Esophagus squamous epithelium (tissue), 5 donors: ENCODE measurements at regions not wholly inside any gene's neighbourhood (a gene's known extent, or its start where the extent isn't known, plus 50 kb on each side); places are given as distances from the start of the nearest gene placed in this dataset.

Experiments
- DNase-seq: peaks from one replicate; lab custom pipeline; 2025; lab: John Stamatoyannopoulos, UW
- H3K27ac ChIP-seq, 4 donors: fragments of 200-600 bp; sonication (generic); one replicate each; pipeline ENCODE4 v1.5.1; 2016 to 2019; ENCODE audit warnings: mild to moderate bottlenecking in 1 of 4
- H3K27me3 ChIP-seq, 4 donors: fragments of 200-600 bp; sonication (generic); 1 replicate in 3 of 4; 2 replicates in 1 of 4; pipeline versions ENCODE4 v1.5.1 to v1.6.0; 2017 to 2021; ENCODE audit warnings: antibody characterized with exemption in 1 of 4
- H3K36me3 ChIP-seq, 3 donors: fragments of 200-600 bp; sonication (generic); one replicate each; pipeline ENCODE4 v1.5.1; 2016 to 2019
- H3K4me1 ChIP-seq, 3 donors: fragments of 200-600 bp; sonication (generic); one replicate each; pipeline ENCODE4 v1.5.1; 2017 to 2019
- H3K4me3 ChIP-seq, 4 donors: fragments of 200-600 bp; sonication (generic); 1 replicate in 3 of 4; 2 replicates in 1 of 4; pipeline ENCODE4 v1.5.1; 2016 to 2019; ENCODE audit warnings: mild to moderate bottlenecking in 2 of 4, moderate library complexity in 1 of 4
- H3K9me3 ChIP-seq, 3 donors: fragments of 200-600 bp; sonication (generic); one replicate each; pipeline ENCODE4 v1.5.1; 2016 to 2019
- POLR2A ChIP-seq, 4 donors: fragments of 450-650 bp; IDR thresholded peaks; one replicate each; pipeline ENCODE4 v1.6.1; 2017; ENCODE audit warnings: antibody characterized with exemption in 4 of 4, mild to moderate bottlenecking in 4 of 4, moderate library complexity in 3 of 4
- WGBS, 2 donors: methylation state at CpG; one replicate each; pipeline ENCODE4 v1.1.5; 2018; 5-methylcytosine and 5-hydroxymethylcytosine counted together
- intact Hi-C: fragments of 100-400 bp; cut with DNase I; formaldehyde crosslinking; loops from one replicate; pipeline ENCODE4 v1.15.0; 2022
- TF ChIP-seq, protein P1 (sequence below), 6 experiments: fragments of 450-650 bp in 4 of 6; fragments of 200-600 bp in 2 of 6; sonication (generic) in 2 of 6; IDR thresholded peaks; one replicate each; pipeline ENCODE4 v1.5.1; 2016 to 2019; ENCODE audit warnings: antibody characterized with exemption in 6 of 6, mild to moderate bottlenecking in 4 of 6, moderate library complexity in 4 of 6
- donor health status: DM: yes; HTN: yes; CAD: no.

- H3K27ac ChIP-seq: no peak overlapping the region
- H3K27me3 ChIP-seq: no peaks in the 10 kb centered on the region
- no peaks in the 10 kb centered on the region for H3K36me3 ChIP-seq
- no peak for DNase-seq
- TF ChIP-seq POLR2A (IDR thresholded peaks at IDR 0.05): no peak
- TF ChIP-seq, protein P1, sequence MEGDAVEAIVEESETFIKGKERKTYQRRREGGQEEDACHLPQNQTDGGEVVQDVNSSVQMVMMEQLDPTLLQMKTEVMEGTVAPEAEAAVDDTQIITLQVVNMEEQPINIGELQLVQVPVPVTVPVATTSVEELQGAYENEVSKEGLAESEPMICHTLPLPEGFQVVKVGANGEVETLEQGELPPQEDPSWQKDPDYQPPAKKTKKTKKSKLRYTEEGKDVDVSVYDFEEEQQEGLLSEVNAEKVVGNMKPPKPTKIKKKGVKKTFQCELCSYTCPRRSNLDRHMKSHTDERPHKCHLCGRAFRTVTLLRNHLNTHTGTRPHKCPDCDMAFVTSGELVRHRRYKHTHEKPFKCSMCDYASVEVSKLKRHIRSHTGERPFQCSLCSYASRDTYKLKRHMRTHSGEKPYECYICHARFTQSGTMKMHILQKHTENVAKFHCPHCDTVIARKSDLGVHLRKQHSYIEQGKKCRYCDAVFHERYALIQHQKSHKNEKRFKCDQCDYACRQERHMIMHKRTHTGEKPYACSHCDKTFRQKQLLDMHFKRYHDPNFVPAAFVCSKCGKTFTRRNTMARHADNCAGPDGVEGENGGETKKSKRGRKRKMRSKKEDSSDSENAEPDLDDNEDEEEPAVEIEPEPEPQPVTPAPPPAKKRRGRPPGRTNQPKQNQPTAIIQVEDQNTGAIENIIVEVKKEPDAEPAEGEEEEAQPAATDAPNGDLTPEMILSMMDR (IDR thresholded peaks at IDR 0.05): no peak
- no peaks in the 10 kb centered on the region for H3K4me1 ChIP-seq
- H3K4me3 ChIP-seq: no peak overlapping the region
- intact Hi-C loops: no loop called here
- H3K9me3 ChIP-seq: no peaks in the 10 kb centered on the region
- 0% methylated on average over 1 of the region's 1 CpG for WGBS, 2 donors
Measured at GRCh38 chr12:31790759-31791158, 61.9 kb upstream of the AMN1 start.

DNA sequence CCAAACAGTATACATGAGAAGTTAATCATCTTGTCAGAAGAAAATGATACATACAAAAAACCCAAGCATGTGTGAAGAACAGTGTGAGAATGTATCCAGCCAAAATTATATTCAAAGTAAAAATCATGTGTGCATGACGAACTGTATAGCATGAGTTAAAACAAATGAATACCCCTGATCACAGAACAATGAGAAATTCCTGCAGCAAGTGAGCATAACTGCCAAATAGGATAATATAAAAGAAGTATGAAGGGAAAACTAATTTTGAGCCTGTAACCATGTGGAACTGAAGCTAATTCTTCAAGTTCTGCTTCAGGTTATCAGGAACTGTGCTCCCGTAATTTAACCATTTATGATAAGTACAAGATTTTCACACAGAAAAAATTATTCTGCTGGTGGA, 56.5 kb upstream of the AMN1 start:
- Histone ChIP-seq H3K36me3 (no peaks in the 10 kb centered on the region), H3K27me3 (no peaks in the 10 kb centered on the region), H3K27ac (no peak overlapping the region), H3K9me3 (no peaks in the 10 kb centered on the region), H3K4me1 (no peaks in the 10 kb centered on the region), H3K4me3 (no peak overlapping the region)
- TF ChIP-seq, protein P1 (IDR thresholded peaks at IDR 0.05): no peak
- no peak for TF ChIP-seq POLR2A (IDR thresholded peaks at IDR 0.05)
- WGBS, 2 donors: 42 to 53% methylated on average over 2 of the region's 2 CpGs
- DNase-seq: no peak
- intact Hi-C loops: no loop called here

GRCh38 chr12:31783996-31784645, 55.3 kb upstream of the AMN1 start:
- no peaks in the 10 kb centered on the region for H3K4me1 ChIP-seq
- TF ChIP-seq, protein P1 (IDR thresholded peaks at IDR 0.05): no peak
- no peak for TF ChIP-seq POLR2A (IDR thresholded peaks at IDR 0.05)
- H3K36me3 ChIP-seq: no peaks in the 10 kb centered on the region
- no peaks in the 10 kb centered on the region for H3K27me3 ChIP-seq
- 40 to 57% methylated on average over 3 of the region's 3 CpGs for WGBS, 2 donors
- intact Hi-C loops: no loop called here
- no peak overlapping the region for H3K4me3 ChIP-seq
- DNase-seq: no peak
- no peak overlapping the region for H3K27ac ChIP-seq
- no peaks in the 10 kb centered on the region for H3K9me3 ChIP-seq

DNA sequence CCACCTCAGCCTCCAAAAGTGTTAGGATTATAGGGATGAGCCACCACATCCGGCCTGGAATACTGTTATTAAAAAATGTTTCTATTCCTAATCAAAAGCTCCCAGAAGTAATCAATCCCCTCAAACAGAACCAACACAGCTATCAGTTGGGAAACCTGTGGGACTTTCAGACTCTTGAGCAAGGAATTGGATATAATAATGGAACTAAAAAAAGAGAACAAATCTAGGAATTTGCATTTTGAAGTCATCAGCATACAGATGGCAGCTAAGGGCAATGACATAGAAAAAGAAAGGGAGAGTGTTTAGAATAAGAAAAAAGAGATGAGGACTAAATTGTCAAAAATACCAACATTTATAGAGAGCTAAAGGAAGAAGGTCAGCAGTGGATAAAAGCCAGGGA, 54.7 kb upstream of the AMN1 start:
- H3K27me3 ChIP-seq: no peaks in the 10 kb centered on the region
- no peak overlapping the region for H3K27ac ChIP-seq
- 85 to 100% methylated on average over 1 of the region's 1 CpG for WGBS, 2 donors
- TF ChIP-seq, protein P1 (IDR thresholded peaks at IDR 0.05): no peak
- no peak for TF ChIP-seq POLR2A (IDR thresholded peaks at IDR 0.05)
- no peaks in the 10 kb centered on the region for H3K4me1 ChIP-seq
- DNase-seq: no peak
- no peaks in the 10 kb centered on the region for H3K36me3 ChIP-seq
- no peak overlapping the region for H3K4me3 ChIP-seq
- intact Hi-C loops: no loop called here
- no peaks in the 10 kb centered on the region for H3K9me3 ChIP-seq

DNA sequence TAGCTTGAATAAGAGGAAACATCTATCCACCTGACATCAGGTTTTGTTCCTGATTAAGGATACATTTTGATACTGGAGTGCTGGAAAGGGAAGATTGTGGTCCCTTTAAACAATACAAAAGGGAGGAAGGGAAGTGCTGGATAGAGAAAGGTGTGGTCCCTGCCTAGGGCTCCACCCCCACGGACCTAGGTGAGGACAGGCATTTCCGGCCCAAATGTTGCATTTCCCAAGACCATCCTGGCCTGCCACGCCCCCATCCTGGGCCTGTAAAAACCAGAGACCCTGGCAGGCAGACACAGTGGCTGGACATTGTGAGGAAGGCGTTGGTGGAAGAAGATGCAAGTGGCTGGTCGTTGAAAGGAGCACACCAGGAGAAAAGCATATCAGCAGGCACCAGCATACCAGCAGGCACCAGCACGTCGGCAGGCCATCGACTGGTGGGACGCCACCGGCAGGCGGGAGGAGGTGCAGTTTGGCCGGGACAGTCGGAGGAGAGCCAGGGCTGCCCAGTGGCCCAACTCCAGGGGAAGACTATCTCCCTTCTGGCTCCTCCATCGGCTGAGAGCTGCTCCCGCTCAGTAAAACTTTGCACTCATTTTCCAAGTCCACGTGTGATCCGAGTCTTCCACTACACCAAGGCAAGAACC, 53.2 kb upstream of the AMN1 start:
- TF ChIP-seq POLR2A (IDR thresholded peaks at IDR 0.05): no peak
- TF ChIP-seq, protein P1 (IDR thresholded peaks at IDR 0.05): no peak
- no peak overlapping the region for H3K27ac ChIP-seq
- no peaks in the 10 kb centered on the region for H3K4me1 ChIP-seq
- no peaks in the 10 kb centered on the region for H3K9me3 ChIP-seq
- H3K4me3 ChIP-seq: no peak overlapping the region
- no peaks in the 10 kb centered on the region for H3K27me3 ChIP-seq
- no peak for DNase-seq
- 83 to 89% methylated on average over 11 to 12 of the region's 17 CpGs for WGBS, 2 donors
- H3K36me3 ChIP-seq: no peaks in the 10 kb centered on the region
- intact Hi-C loops: no loop called here
